ENCODE measurements at regions not wholly inside any gene's neighbourhood (a gene's known extent, or its start where the extent isn't known, plus 50 kb on each side); places are given as distances from the start of the nearest gene placed in this dataset.

- peaks cover 5% of the 10 kb centered on the region; the same call in 1 of the 2 replicates for H3K27me3 ChIP-seq
- no peaks in the 10 kb centered on the region for H3K9me3 ChIP-seq
- DNase-seq: peak; percentile 60
- H3K36me3 ChIP-seq: no peaks in the 10 kb centered on the region
- peak overlapping the region; percentile 12; the same call in 1 of the 2 replicates for H3K4me3 ChIP-seq
Observed at GRCh38 chr21:41112740-41113692, 54.9 kb upstream of the BACE2 start.

GRCh38 chr21:41115851-41116250 lies 52.1 kb upstream of the BACE2 start:
- no peaks in the 10 kb centered on the region for H3K36me3 ChIP-seq
- no peak overlapping the region for H3K4me3 ChIP-seq
- no peak for DNase-seq
- H3K27me3 ChIP-seq: peaks cover 8% of the 10 kb centered on the region; the same call in 1 of the 2 replicates
- H3K9me3 ChIP-seq: no peaks in the 10 kb centered on the region; the same call in 1 of the 2 replicates
